Tibial artery (tissue), 4 donors: ENCODE measurements at regions not wholly inside any gene's neighbourhood (a gene's known extent, or its start where the extent isn't known, plus 50 kb on each side); places are given as distances from the start of the nearest gene placed in this dataset.

Experiments used
- DNase-seq, 2 donors: peaks; one replicate each; pipeline ENCODE4 v3.0.0-alpha.2; 2019
- H3K27ac ChIP-seq, 2 donors: fragments of 200-600 bp; sonication (generic) in 1 of 2; 1 replicate in 1 of 2; 2 replicates in 1 of 2; pipeline ENCODE4 v1.5.1; 2018 to 2019; ENCODE audit warnings: mild to moderate bottlenecking in 1 of 2
- H3K27me3 ChIP-seq, 2 donors: fragments of 200-600 bp; sonication (generic) in 1 of 2; one replicate each; pipeline versions ENCODE4 v1.5.1 to v1.6.0; 2016 to 2019
- H3K36me3 ChIP-seq, 3 donors: fragments of 200-600 bp; sonication (generic) in 2 of 3; one replicate each; pipeline ENCODE4 v1.5.1; 2016 to 2019; ENCODE audit warnings: mild to moderate bottlenecking in 2 of 3
- H3K4me1 ChIP-seq, 4 donors: fragments of 200-600 bp; sonication (generic) in 2 of 4; 1 replicate in 3 of 4; 2 replicates in 1 of 4; pipeline ENCODE4 v1.5.1; 2016 to 2019
- H3K4me3 ChIP-seq, 2 donors: fragments of 200-600 bp; sonication (generic) in 1 of 2; 1 replicate in 1 of 2; 2 replicates in 1 of 2; pipeline ENCODE4 v1.5.1; 2018 to 2019; ENCODE audit warnings: mild to moderate bottlenecking in 2 of 2
- H3K9me3 ChIP-seq, 3 donors: fragments of 200-600 bp; sonication (generic) in 1 of 3; one replicate each; pipeline ENCODE4 v1.5.1; 2016 to 2019
- intact Hi-C: fragments of 100-400 bp; cut with DNase I; formaldehyde crosslinking; loops from one replicate; pipeline ENCODE4 v1.15.0; 2023; ENCODE audit warnings: low total_unique reads
- TF ChIP-seq, protein P1 (sequence below), 2 experiments: fragments of 200-600 bp in 1 of 2; fragments of 450-650 bp in 1 of 2; IDR thresholded peaks; one replicate each; pipeline ENCODE4 v1.5.1; 2017 to 2019; ENCODE audit warnings: antibody characterized with exemption in 2 of 2, mild to moderate bottlenecking in 1 of 2, moderate library complexity in 1 of 2

DNA sequence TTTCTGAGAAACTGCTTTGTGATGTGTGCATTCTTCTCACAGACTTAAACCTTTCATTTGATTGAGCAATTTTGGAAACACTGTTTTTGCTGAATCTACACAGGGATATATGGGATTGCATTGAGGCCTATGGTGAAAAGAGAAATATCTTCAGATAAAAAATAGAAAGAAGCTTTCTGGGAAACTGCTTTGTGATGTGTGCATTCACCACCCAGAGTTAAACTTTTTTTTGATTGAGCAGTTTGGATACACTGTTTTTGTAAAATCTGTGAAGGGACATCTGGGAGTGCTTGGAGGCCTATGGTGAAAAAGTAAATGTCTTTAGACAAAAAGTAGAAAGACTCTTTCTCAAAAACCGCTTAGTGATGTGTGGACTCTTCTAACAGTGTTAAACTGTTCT is 1683.8 kb downstream of the UQCRFS1 start:
- TF ChIP-seq, protein P1, sequence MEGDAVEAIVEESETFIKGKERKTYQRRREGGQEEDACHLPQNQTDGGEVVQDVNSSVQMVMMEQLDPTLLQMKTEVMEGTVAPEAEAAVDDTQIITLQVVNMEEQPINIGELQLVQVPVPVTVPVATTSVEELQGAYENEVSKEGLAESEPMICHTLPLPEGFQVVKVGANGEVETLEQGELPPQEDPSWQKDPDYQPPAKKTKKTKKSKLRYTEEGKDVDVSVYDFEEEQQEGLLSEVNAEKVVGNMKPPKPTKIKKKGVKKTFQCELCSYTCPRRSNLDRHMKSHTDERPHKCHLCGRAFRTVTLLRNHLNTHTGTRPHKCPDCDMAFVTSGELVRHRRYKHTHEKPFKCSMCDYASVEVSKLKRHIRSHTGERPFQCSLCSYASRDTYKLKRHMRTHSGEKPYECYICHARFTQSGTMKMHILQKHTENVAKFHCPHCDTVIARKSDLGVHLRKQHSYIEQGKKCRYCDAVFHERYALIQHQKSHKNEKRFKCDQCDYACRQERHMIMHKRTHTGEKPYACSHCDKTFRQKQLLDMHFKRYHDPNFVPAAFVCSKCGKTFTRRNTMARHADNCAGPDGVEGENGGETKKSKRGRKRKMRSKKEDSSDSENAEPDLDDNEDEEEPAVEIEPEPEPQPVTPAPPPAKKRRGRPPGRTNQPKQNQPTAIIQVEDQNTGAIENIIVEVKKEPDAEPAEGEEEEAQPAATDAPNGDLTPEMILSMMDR (IDR thresholded peaks at IDR 0.05), result no peak
- H3K4me1 ChIP-seq, result no peaks in the 10 kb centered on the region
- DNase-seq, result no peak
- no peaks in the 10 kb centered on the region for H3K36me3 ChIP-seq
- intact Hi-C loops, result no loop called here
- H3K27ac ChIP-seq, result no peak overlapping the region
- no peak overlapping the region for H3K4me3 ChIP-seq
- no peaks in the 10 kb centered on the region for H3K27me3 ChIP-seq
- H3K9me3 ChIP-seq, result peaks cover 11 to 78% (median 46%) of the 10 kb centered on the region in 3 donors

- peaks cover 3 to 28% (median 18%) of the 10 kb centered on the region in 3 donors for H3K9me3 ChIP-seq
- intact Hi-C loops, result no loop called here
- no peak overlapping the region for H3K4me3 ChIP-seq
- TF ChIP-seq, protein P1 (IDR thresholded peaks at IDR 0.05), result no peak
- H3K27me3 ChIP-seq, result no peaks in the 10 kb centered on the region
- no peak overlapping the region for H3K27ac ChIP-seq
- DNase-seq, result no peak
- no peaks in the 10 kb centered on the region for H3K36me3 ChIP-seq
- H3K4me1 ChIP-seq, result no peaks in the 10 kb centered on the region
Observed at GRCh38 chr19:27522223-27522622, 1690.7 kb downstream of the UQCRFS1 start.
